ENCODE measurements at regions not wholly inside any gene's neighbourhood (a gene's known extent, or its start where the extent isn't known, plus 50 kb on each side); places are given as distances from the start of the nearest gene placed in this dataset.
A peak's percentile ranks its signal among the peaks of the same experiment; 100 is the strongest.

GRCh38 chr9:36486933-36487481 lies 85.7 kb upstream of the MELK start:
- Histone ChIP-seq H3K27me3 (ENCODE audit: insufficient read depth, low read length) (no peaks in the 10 kb centered on the region), H2BK120ac (ENCODE audit: insufficient read depth, low read length, poor library complexity) (peak overlapping the region; percentile 89), H2AK5ac (ENCODE audit: low read length) (peak overlapping the region; percentile 96), H3K4ac (ENCODE audit: low read depth, low read length) (peak overlapping the region; percentile 99), H3K4me1 (ENCODE audit: control insufficient read depth in 1 of 2, insufficient read depth in 2 of 2, low read length in 2 of 2) (peaks cover 8 to 11% of the 10 kb centered on the region in 2 experiments), H3K4me2 (ENCODE audit: low read length) (peak overlapping the region; percentile 98), H3K36me3 (ENCODE audit: control insufficient read depth in 1 of 2, insufficient read depth in 2 of 2, low read length in 2 of 2) (no peaks in the 10 kb centered on the region), H3K18ac (ENCODE audit: low read length) (peak overlapping the region; percentile 97), H3K14ac (ENCODE audit: low read length) (peak overlapping the region; percentile 95), H2BK12ac (ENCODE audit: low read length) (peak overlapping the region; percentile 80), H3K9ac (ENCODE audit: low read length) (peak overlapping the region; percentile 69), H3K23ac (ENCODE audit: low read length) (no peak overlapping the region), H2BK5ac (ENCODE audit: low read depth, low read length, poor library complexity) (peak overlapping the region; percentile 73), H3K79me1 (ENCODE audit: low read length) (peaks cover 13% of the 10 kb centered on the region), H3K79me2 (ENCODE audit: control insufficient read depth, insufficient read depth, low read length, poor library complexity) (peaks cover 19% of the 10 kb centered on the region), H3K27ac (ENCODE audit: low read depth, low read length) (peak overlapping the region; percentile 75), H3K9me3 (ENCODE audit: insufficient read depth, low read depth, low read length) (no peaks in the 10 kb centered on the region), H4K91ac (ENCODE audit: low read depth, low read length) (peak overlapping the region; percentile 82), H2AFZ (ENCODE audit: insufficient read depth, low read length, poor library complexity) (peak overlapping the region; percentile 81), H3K4me3 (ENCODE audit: low read depth, low read length) (peak overlapping the region; percentile 81), H4K12ac (ENCODE audit: low read depth, low read length) (peak overlapping the region; percentile 75), H4K8ac (ENCODE audit: low read depth, low read length) (peak overlapping the region; percentile 87)
- WGBS (ENCODE audit: extremely low coverage, insufficient coverage, insufficient read length): no CpG with 5 or more reads among the region's 63 CpGs
- peak; percentile 19 to 57 for DNase-seq

DNA sequence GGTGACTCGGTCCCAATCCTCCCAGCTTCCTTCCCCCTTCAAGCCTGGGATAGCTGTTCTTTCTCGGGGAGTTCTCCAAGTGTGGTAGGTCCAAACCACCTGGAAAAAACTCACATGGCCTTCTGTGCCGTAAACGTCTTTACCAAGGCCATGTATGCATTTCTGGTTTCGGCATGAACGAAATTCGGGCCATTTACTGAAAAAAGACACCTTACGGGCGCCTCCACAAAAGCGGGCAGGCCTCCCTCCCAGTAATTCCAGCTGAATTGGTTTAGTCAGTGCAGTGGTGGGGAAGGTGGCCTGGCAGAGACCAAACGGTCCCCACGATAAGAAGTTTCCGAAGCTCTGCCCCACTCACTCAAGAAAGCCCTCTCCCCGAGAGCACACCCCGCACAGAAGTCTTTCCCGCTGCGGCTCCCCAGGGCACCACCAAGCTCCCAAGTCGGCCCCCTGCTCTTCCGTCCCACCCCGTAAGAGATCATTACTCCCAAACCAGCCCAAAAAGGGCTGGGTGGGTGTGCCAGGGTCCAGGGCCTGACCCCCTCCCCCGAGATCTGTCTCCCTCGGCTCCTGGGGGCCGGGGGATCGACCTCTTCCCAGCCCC lies 86.3 kb upstream of the MELK start:
- peak overlapping the region; percentile 95 for H3K14ac ChIP-seq (ENCODE audit: low read length)
- DNase-seq: peak in 1 of 2 donors; percentile 36

GRCh38 chr9:36485647-36486328 lies 85.7 kb upstream of the RNF38 start:
- no CpG with 5 or more reads among the region's 11 CpGs for WGBS (ENCODE audit: extremely low coverage, insufficient coverage, insufficient read length)

More for the DNA sequence above, 86.3 kb upstream of the MELK start:
- H2AFZ ChIP-seq (ENCODE audit: insufficient read depth, low read length, poor library complexity): peak overlapping the region; percentile 81
- H3K4me1 ChIP-seq (ENCODE audit: control insufficient read depth in 1 of 2, insufficient read depth in 2 of 2, low read length in 2 of 2): peaks cover 8 to 11% of the 10 kb centered on the region in 2 experiments
- peak overlapping the region; percentile 98 for H3K4me2 ChIP-seq (ENCODE audit: low read length)
- H3K23ac ChIP-seq (ENCODE audit: low read length): no peak overlapping the region
- H3K18ac ChIP-seq (ENCODE audit: low read length): peak overlapping the region; percentile 97
- peak overlapping the region; percentile 75 for H4K12ac ChIP-seq (ENCODE audit: low read depth, low read length)
- H3K79me1 ChIP-seq (ENCODE audit: low read length): peaks cover 13% of the 10 kb centered on the region
- no peaks in the 10 kb centered on the region for H3K9me3 ChIP-seq (ENCODE audit: insufficient read depth, low read depth, low read length)
- H3K4ac ChIP-seq (ENCODE audit: low read depth, low read length): peak overlapping the region; percentile 99
- H4K91ac ChIP-seq (ENCODE audit: low read depth, low read length): peak overlapping the region; percentile 82
- H3K4me3 ChIP-seq (ENCODE audit: low read depth, low read length): peak overlapping the region; percentile 81
- peak overlapping the region; percentile 96 for H2AK5ac ChIP-seq (ENCODE audit: low read length)
- no CpG with 5 or more reads among the region's 24 CpGs for WGBS (ENCODE audit: extremely low coverage, insufficient coverage, insufficient read length)
- peak overlapping the region; percentile 80 for H2BK12ac ChIP-seq (ENCODE audit: low read length)
- peaks cover 19% of the 10 kb centered on the region for H3K79me2 ChIP-seq (ENCODE audit: control insufficient read depth, insufficient read depth, low read length, poor library complexity)
- no peaks in the 10 kb centered on the region for H3K27me3 ChIP-seq (ENCODE audit: insufficient read depth, low read length)
- H3K27ac ChIP-seq (ENCODE audit: low read depth, low read length): peak overlapping the region; percentile 75
- peak overlapping the region; percentile 73 for H2BK5ac ChIP-seq (ENCODE audit: low read depth, low read length, poor library complexity)
- H3K9ac ChIP-seq (ENCODE audit: low read length): peak overlapping the region; percentile 28
- peak overlapping the region; percentile 87 for H4K8ac ChIP-seq (ENCODE audit: low read depth, low read length)
- H3K36me3 ChIP-seq (ENCODE audit: control insufficient read depth in 1 of 2, insufficient read depth in 2 of 2, low read length in 2 of 2): no peaks in the 10 kb centered on the region
- H2BK120ac ChIP-seq (ENCODE audit: insufficient read depth, low read length, poor library complexity): peak overlapping the region; percentile 89

GRCh38 chr9:36484124-36484523 lies 84.1 kb upstream of the RNF38 start:
- Histone ChIP-seq H3K18ac (ENCODE audit: low read length) (no peak overlapping the region), H3K79me2 (ENCODE audit: control insufficient read depth, insufficient read depth, low read length, poor library complexity) (peaks cover 19% of the 10 kb centered on the region), H3K36me3 (ENCODE audit: control insufficient read depth in 1 of 2, insufficient read depth in 2 of 2, low read length in 2 of 2) (no peaks in the 10 kb centered on the region), H2BK120ac (ENCODE audit: insufficient read depth, low read length, poor library complexity) (no peak overlapping the region), H2AFZ (ENCODE audit: insufficient read depth, low read length, poor library complexity) (no peak overlapping the region), H3K27me3 (ENCODE audit: insufficient read depth, low read length) (no peaks in the 10 kb centered on the region), H2BK5ac (ENCODE audit: low read depth, low read length, poor library complexity) (no peak overlapping the region), H2BK12ac (ENCODE audit: low read length) (no peak overlapping the region), H4K8ac (ENCODE audit: low read depth, low read length) (no peak overlapping the region), H2AK5ac (ENCODE audit: low read length) (no peak overlapping the region), H3K4me3 (ENCODE audit: low read depth, low read length) (no peak overlapping the region), H3K27ac (ENCODE audit: low read depth, low read length) (no peak overlapping the region), H4K12ac (ENCODE audit: low read depth, low read length) (no peak overlapping the region), H3K4me2 (ENCODE audit: low read length) (no peak overlapping the region), H3K9me3 (ENCODE audit: insufficient read depth, low read depth, low read length) (no peaks in the 10 kb centered on the region), H3K23ac (ENCODE audit: low read length) (no peak overlapping the region), H3K14ac (ENCODE audit: low read length) (no peak overlapping the region), H3K4ac (ENCODE audit: low read depth, low read length) (peak overlapping the region; percentile 65), H3K9ac (ENCODE audit: low read length) (no peak overlapping the region), H3K4me1 (ENCODE audit: control insufficient read depth in 1 of 2, insufficient read depth in 2 of 2, low read length in 2 of 2) (peaks cover 8 to 13% of the 10 kb centered on the region in 2 experiments), H3K79me1 (ENCODE audit: low read length) (peaks cover 13% of the 10 kb centered on the region), H4K91ac (ENCODE audit: low read depth, low read length) (no peak overlapping the region)
- no peak for DNase-seq
- WGBS (ENCODE audit: extremely low coverage, insufficient coverage, insufficient read length): no CpG with 5 or more reads among the region's 3 CpGs

More at GRCh38 chr9:36485647-36486328, 85.7 kb upstream of the RNF38 start:
- H2BK5ac ChIP-seq (ENCODE audit: low read depth, low read length, poor library complexity): no peak overlapping the region
- H3K9me3 ChIP-seq (ENCODE audit: insufficient read depth, low read depth, low read length): no peaks in the 10 kb centered on the region
- no peak overlapping the region for H2BK12ac ChIP-seq (ENCODE audit: low read length)
- H3K23ac ChIP-seq (ENCODE audit: low read length): no peak overlapping the region
- peak overlapping the region; percentile 81 for H3K4me3 ChIP-seq (ENCODE audit: low read depth, low read length)
- H4K8ac ChIP-seq (ENCODE audit: low read depth, low read length): no peak overlapping the region
- no peaks in the 10 kb centered on the region for H3K36me3 ChIP-seq (ENCODE audit: control insufficient read depth in 1 of 2, insufficient read depth in 2 of 2, low read length in 2 of 2)
- peaks cover 8 to 11% of the 10 kb centered on the region in 2 experiments for H3K4me1 ChIP-seq (ENCODE audit: control insufficient read depth in 1 of 2, insufficient read depth in 2 of 2, low read length in 2 of 2)
- H3K4me2 ChIP-seq (ENCODE audit: low read length): peak overlapping the region; percentile 98
- H3K18ac ChIP-seq (ENCODE audit: low read length): peak overlapping the region; percentile 16
- peaks cover 13% of the 10 kb centered on the region for H3K79me1 ChIP-seq (ENCODE audit: low read length)
- H3K27me3 ChIP-seq (ENCODE audit: insufficient read depth, low read length): no peaks in the 10 kb centered on the region
- H3K9ac ChIP-seq (ENCODE audit: low read length): peak overlapping the region; percentile 28
- peak overlapping the region; percentile 5 for H2BK120ac ChIP-seq (ENCODE audit: insufficient read depth, low read length, poor library complexity)
- H2AFZ ChIP-seq (ENCODE audit: insufficient read depth, low read length, poor library complexity): no peak overlapping the region
- H3K79me2 ChIP-seq (ENCODE audit: control insufficient read depth, insufficient read depth, low read length, poor library complexity): peaks cover 19% of the 10 kb centered on the region
- H4K91ac ChIP-seq (ENCODE audit: low read depth, low read length): no peak overlapping the region
- peak overlapping the region; percentile 99 for H3K4ac ChIP-seq (ENCODE audit: low read depth, low read length)
- H2AK5ac ChIP-seq (ENCODE audit: low read length): no peak overlapping the region
- H3K14ac ChIP-seq (ENCODE audit: low read length): peak overlapping the region; percentile 7
- peak overlapping the region; percentile 75 for H3K27ac ChIP-seq (ENCODE audit: low read depth, low read length)
- no peak for DNase-seq
- H4K12ac ChIP-seq (ENCODE audit: low read depth, low read length): no peak overlapping the region

All from trophoblast cell (in vitro differentiated cells and primary cell).